NCI-H2081 (cell line): ENCODE measurements at regions not wholly inside any gene's neighbourhood (a gene's known extent, or its start where the extent isn't known, plus 50 kb on each side); places are given as distances from the start of the nearest gene placed in this dataset.

Experiments
- DNase-seq, 2 experiments: peaks; one replicate each; lab custom pipeline; 2025; lab: John Stamatoyannopoulos, UW

DNA sequence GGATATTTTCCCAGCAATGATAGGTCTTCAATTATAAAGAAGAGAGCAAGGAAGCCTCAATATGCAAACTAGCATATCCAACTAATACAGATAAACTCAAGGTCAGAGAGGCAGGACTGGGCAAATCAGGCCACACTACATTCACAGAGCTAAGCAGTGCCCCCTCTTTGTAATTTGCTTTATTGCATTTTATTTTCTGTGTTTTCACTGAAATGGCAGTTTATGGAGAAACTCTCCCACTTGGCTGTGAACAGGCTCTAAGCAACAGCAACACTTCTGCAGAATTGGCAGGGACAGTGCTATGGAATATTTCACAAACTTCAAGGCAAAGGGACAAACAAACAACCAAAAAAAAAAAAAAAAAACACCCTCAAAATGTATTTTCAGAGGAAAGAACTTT, 93.4 kb upstream of the SOD1 start:
- no peak for DNase-seq

DNA sequence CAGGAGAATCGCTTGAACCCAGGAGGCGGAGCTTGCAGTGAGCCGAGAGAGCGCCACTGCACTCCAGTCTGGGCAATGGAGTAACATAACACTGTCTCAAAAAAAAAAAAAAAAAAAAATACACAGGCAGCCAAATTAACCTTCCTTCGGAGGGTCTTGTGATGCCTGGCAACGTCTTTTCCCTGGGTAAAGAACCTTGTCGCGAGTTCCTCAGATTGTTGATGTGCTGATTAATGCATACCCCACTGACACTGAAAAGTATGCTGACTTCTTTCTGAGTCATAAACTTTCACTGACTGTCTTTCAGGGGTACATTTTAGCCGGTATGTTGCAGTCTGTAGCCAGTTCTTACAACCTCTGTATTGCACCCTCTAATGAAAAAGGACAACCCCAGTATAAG, 95.1 kb upstream of the SOD1 start:
- DNase-seq: no peak

DNA sequence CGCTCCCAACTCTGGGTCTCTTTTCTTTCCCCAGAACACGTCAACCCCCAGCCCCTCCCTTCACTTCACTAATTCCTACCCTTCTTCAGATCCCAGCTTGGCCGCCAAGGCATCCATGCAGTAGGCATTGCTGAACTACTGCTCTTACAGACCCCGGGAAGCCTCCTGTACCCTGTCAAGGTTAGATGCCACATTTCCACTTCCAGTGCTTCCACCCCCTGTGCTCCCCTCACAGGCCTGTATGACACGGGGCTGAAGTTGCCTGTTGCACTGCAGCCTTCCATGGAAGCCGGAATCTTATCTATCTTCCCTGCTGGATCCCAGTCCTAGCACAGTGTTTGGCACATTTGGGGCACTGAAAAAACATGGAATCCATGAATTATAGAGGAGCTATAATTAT, 99.0 kb upstream of the SOD1 start:
- DNase-seq: no peak

DNA sequence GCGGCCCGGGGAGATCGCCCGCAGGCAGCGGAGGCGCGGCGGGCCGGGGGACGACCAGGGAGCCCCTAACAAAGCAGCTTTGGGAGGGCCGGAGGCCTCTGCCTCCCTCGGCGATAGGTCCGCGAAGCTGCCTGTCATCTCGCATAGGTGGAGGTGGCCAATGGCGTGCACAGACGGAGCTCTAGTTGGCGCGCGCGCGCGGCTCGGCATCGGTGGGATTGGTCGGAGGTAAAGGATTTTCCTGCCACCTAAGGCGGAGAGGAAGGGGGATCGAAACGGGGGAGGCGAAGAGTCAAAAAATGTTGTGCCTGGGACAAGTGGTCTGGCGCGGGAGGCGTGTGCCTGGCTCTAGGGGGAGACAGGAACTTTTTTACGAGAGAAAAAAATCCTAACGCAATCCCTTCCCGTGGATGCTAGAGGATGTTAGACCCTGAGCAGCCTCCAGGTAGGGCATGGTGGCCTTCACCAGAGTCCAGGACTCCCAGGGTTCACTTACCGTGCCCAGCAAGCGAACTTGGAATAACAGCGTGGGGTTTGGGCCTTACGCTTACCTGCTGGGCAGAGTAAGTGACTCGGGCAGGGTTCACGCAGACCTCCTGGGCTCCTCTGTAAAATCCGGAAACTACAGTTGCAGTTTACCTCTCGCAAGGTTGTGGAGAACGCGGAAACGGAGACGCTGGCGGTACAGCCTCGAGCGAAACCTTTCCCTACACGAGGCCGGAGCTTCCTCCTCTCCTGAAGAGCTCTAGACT, 99.9 kb upstream of the SOD1 start:
- DNase-seq: peak; percentile 96 to 97

DNA sequence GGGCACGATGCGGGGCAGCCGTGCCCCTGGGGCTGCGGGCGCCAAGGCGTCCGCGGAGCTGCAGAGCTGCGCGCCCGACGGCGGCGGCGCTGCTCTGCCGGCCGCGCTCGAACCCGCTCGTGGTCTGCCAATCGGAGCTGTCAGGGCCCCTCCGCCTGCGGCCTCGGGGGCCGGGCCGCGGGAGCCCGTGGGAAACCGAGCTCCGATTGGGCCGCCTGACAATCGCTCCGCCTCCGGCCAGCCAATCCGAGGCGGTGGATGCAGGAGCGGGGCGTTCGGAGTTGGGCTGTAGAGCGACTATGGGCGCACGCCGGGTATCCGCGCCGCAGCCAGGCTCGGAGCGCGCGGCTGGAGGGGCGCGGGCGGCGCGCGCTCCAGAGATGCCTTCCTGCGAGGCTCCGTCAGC, 100.5 kb upstream of the SOD1 start:
- DNase-seq: peak; percentile 93 to 95

GRCh38 chr21:31558189-31558961, 101.1 kb upstream of the SOD1 start:
- DNase-seq: peak; percentile 43 to 55

- peak in 1 of 2 experiments; percentile 40 for DNase-seq
Measured at GRCh38 chr21:31557421-31558188, 101.9 kb upstream of the SOD1 start.

GRCh38 chr21:31556662-31557061, 102.8 kb upstream of the SOD1 start:
- DNase-seq: no peak

DNA sequence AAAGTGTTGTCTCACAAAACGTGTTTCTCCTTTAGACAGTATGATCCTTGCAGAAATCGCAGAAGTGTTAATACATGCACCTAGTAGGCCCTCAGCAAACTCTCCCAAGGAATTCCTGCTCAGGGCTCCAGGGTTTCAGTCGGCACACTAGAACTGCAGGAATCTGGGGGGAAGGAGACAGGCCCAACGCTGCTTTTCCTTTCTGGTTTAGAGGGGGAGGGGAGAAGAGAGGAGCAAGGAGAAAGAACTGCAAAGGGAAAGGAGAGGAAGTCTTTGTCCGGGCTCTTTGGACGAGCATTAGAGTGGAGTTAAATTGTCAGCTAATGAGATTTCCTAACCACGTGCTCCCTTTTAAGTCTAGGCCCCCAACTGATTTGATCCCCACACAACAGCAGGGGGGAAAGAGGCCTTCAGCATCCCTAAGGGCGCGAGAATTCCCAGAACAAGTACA, 103.7 kb upstream of the SOD1 start:
- DNase-seq: no peak

GRCh38 chr21:31554511-31555022, 104.9 kb upstream of the SOD1 start:
- no peak for DNase-seq

- no peak for DNase-seq
Measured at GRCh38 chr21:31553926-31554325, 105.6 kb upstream of the SOD1 start.

DNA sequence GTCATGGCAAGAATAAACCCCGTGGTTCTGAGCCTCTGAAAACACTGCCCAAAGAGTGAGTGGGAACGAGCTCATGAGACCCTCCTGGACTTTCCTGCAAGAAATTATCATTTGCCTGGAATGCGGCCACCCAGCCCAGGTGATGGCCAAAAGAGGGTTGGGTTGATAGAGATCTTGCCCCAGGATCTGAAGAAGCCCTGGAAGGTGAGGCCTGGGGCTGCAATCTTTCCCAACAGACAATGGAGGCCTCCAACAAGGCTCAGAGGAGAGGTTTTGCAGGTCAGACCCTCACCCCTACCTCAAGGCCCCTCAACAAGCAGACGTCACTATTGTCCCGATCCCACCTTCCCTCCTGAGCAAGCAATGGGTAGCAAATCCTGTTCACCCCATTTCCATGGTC, 106.0 kb upstream of the SOD1 start:
- DNase-seq: no peak

DNA sequence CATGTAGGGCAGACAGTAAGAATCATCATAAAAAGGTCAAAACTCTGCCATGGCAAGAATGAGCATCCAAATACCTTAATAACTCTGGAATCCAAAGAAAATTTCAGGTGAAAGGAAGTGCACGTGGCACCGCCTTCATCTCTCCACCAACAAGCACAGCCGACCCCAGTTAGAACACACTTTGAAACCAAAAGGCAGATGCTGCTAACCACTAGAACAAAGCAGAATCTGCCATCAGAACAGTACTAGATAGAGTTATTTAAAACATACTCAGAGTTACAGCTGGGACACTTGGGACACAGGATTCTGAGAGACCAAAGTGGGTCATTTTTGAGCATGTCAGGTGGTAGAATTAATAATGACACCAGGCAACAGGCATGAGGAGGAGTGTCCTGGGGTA, 106.7 kb upstream of the SOD1 start:
- DNase-seq: no peak

DNA sequence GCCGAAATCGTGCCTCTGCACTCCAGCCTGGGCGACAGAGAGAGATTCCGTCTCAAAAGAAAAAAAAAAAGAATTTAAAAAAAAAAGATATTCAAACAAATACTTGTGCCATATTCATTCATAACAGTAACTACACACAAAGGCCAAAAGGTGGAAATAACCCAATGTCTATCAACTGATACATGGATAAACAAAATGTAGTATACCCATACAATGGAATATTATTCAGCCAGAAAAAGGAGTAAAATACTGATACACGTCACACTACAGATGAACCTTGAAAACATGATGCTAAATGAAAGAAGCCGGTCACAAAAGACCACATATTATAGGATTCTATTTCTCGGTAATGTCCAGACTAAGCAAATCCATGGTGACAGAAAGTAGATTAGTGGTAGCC, 109.4 kb upstream of the SOD1 start:
- no peak for DNase-seq

DNA sequence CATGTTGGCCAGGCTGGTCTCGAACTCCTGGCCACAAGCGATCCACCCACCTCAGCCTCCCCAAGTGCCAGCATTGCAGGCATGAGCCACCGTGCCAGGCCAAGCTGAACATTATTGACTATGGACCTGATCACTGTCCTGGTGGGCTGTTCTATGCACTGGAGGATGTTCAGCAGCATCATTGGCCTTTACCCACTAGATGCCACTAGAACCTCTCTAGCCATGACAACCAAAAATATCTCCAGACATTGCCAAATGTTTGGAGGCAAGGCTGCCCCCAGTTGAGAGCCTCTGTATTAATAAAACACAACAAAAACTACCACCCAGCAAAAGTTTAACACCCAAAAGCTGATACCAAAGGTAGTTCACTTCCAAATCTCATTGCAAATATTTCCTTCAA, 110.8 kb upstream of the SOD1 start:
- no peak for DNase-seq

DNA sequence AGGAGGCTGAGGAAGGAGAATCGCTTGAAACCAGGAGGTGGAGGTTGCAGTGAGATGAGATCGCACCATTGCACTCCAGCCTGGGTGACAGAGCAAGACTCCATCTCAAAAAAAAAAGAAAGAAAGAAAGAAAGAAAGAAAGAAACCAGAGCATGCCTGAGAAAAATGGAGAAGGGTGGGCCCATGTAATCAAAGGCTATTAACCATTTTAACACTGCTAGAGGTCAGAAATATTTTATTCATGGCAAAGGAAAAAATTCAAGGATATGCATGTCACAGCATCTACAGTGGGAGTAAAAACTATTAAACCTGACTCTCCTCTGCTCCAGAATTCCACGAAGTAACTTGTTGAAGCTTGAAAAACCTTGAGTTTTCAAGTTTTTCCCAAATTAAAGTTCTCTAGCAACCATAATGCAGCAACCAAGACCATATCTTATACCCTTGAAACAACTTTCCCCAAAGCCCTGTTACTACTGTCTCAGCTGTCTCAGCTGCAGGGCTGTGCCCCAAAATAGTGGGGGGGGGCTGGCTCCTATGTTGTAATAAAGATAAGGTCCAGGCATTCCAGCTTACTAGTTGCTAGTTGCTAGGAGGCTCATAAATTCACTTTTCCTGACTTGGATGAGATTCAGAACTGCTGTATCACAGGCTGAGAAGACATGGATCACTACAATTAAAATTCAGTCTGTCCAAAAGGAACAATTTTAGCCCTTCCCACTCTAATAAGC, 112.9 kb upstream of the SOD1 start:
- no peak for DNase-seq

DNA sequence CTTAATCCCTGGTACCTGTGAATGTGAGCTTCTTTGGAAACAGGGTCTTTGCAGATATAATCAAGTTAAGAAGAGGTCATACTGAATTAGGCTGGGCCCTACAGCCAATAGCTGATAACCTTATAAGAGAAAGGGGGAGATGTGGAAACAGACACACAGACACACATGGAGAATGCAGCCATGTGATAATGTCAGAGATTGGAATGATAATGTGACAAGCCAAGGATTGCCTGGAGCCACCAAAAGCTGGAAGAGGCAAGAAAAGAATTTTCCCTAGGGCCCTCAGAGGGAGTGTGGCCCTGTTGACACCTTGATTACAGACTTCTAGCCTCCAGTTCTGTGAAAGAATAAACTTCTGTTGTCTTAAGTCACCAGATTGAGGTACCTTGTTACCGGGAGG, 114.5 kb upstream of the SOD1 start:
- DNase-seq: no peak

- no peak for DNase-seq
Measured at GRCh38 chr21:31543191-31543590, 116.3 kb upstream of the SOD1 start.

GRCh38 chr21:31538816-31539215, 120.7 kb upstream of the SOD1 start:
- DNase-seq: no peak

GRCh38 chr21:31537872-31538576, 121.5 kb upstream of the SOD1 start:
- no peak for DNase-seq

- no peak for DNase-seq
Measured at GRCh38 chr21:31536138-31536537, 123.4 kb upstream of the SOD1 start.
